H1 (cell line): ENCODE measurements at regions not wholly inside any gene's neighbourhood (a gene's known extent, or its start where the extent isn't known, plus 50 kb on each side); places are given as distances from the start of the nearest gene placed in this dataset.

Experiments
- CTCF ChIA-PET: fragments of 300-600 bp; sonication (Branson Sonifier 250); formaldehyde crosslinking; loops from one replicate; lab custom pipeline; 2021; ENCODE audit not compliant: partially characterized antibody; lab: Charles Lee
- POLR2A ChIA-PET: fragments of 300-600 bp; sonication (Branson Sonifier 250); formaldehyde crosslinking; loops from one replicate; lab custom pipeline; 2021; ENCODE audit warnings: inconsistent platforms; ENCODE audit not compliant: partially characterized antibody; lab: Charles Lee
- DNase-seq, 2 experiments: peaks; one replicate each; pipeline versions ENCODE4 v3.0.0 to v3.0.0-alpha.2; 2010 to 2022; ENCODE audit warnings: low spot score in 2 of 2, low read depth in 1 of 2, mixed read lengths in 1 of 2
- FAIRE-seq: peaks from 2 replicates; lab custom pipeline; 2011; peaks lifted over from hg19 to GRCh38; lab: Jason Lieb, UNC
- H2AFZ ChIP-seq: 2 replicates; pipeline ENCODE4 v1.8.1; 2012; ENCODE audit warnings: low read length, inconsistent platforms
- H2AK5ac ChIP-seq: 2 replicates; pipeline ENCODE4 v1.6.1; 2013; ENCODE audit warnings: low read depth, low read length
- H2BK120ac ChIP-seq: replicated peaks from 2 replicates; pipeline ENCODE3; 2013; ENCODE audit warnings: low read depth, low read length, inconsistent platforms
- H2BK12ac ChIP-seq: 2 replicates; pipeline ENCODE4 v1.6.1; 2013; ENCODE audit warnings: low read depth, low read length
- H2BK15ac ChIP-seq: 2 replicates; pipeline ENCODE4 v1.6.1; 2013; ENCODE audit warnings: low read length
- H2BK20ac ChIP-seq: 2 replicates; pipeline ENCODE4 v1.6.1; 2013; ENCODE audit warnings: low read length
- H2BK5ac ChIP-seq: 2 replicates; pipeline ENCODE4 v1.6.1; 2013; ENCODE audit warnings: low read depth, low read length
- H3K14ac ChIP-seq: 2 replicates; pipeline ENCODE4 v1.6.1; 2013; ENCODE audit warnings: inconsistent platforms; ENCODE audit not compliant: insufficient read length
- H3K18ac ChIP-seq: 2 replicates; pipeline ENCODE4 v1.6.1; 2013; ENCODE audit warnings: low read length; ENCODE audit errors: extremely low read depth
- H3K23ac ChIP-seq: 2 replicates; pipeline ENCODE4 v1.6.1; 2013; ENCODE audit warnings: inconsistent platforms; ENCODE audit not compliant: insufficient read length
- H3K23me2 ChIP-seq: 2 replicates; pipeline ENCODE4 v1.6.1; 2013; ENCODE audit warnings: low read depth, low read length
- H3K27ac ChIP-seq: 2 replicates; pipeline ENCODE4 v1.6.1; 2011; ENCODE audit warnings: low read depth, low read length, inconsistent platforms
- H3K27me3 ChIP-seq, 4 experiments: replicated peaks in 1 of 4; 1 replicate in 1 of 4; 2 replicates in 3 of 4; pipeline versions ENCODE4 v1.6.1 to v1.8.1; 2011 to 2013; ENCODE audit warnings: low read length in 3 of 4, mild to moderate bottlenecking in 3 of 4, inconsistent platforms in 2 of 4, mixed read lengths in 2 of 4, moderate library complexity in 1 of 4; ENCODE audit not compliant: control insufficient read depth in 3 of 4, insufficient read depth in 3 of 4; ENCODE audit errors: extremely low read depth in 1 of 4
- H3K36me3 ChIP-seq, 4 experiments: 2 replicates each; pipeline versions ENCODE4 v1.6.1 to v1.8.1; 2011 to 2013; ENCODE audit warnings: mild to moderate bottlenecking in 4 of 4, low read length in 3 of 4, moderate library complexity in 2 of 4, control low read depth in 1 of 4, inconsistent platforms in 1 of 4; ENCODE audit not compliant: insufficient read depth in 4 of 4, control insufficient read depth in 2 of 4
- H3K4ac ChIP-seq: replicated peaks from 2 replicates; pipeline ENCODE3; 2013; ENCODE audit warnings: low read length, low read depth, mixed read lengths, inconsistent platforms; ENCODE audit not compliant: insufficient read length
- H3K4me1 ChIP-seq, 4 experiments: replicated peaks in 1 of 4; 1 replicate in 1 of 4; 2 replicates in 3 of 4; pipeline versions ENCODE4 v1.6.1 to v1.8.1; 2011 to 2013; ENCODE audit warnings: low read length in 3 of 4, inconsistent platforms in 2 of 4, mixed read lengths in 1 of 4; ENCODE audit not compliant: insufficient read depth in 4 of 4, control insufficient read depth in 3 of 4
- H3K4me2 ChIP-seq, 2 experiments: 2 replicates each; pipeline versions ENCODE4 v1.6.1 to v1.8.1; 2011 to 2013; ENCODE audit warnings: low read depth in 2 of 2, low read length in 2 of 2, control low read depth in 1 of 2, inconsistent platforms in 1 of 2, mild to moderate bottlenecking in 1 of 2; ENCODE audit not compliant: insufficient read depth in 1 of 2
- H3K4me3 ChIP-seq, 4 experiments: fragments of 200-600, 300-600 bp in 1 of 4; sonication (generic), shearing (Covaris generic), sonication (Bioruptor Twin) in 1 of 4; 2 replicates each; pipeline versions ENCODE4 v1.5.1 to v1.8.1; 2011 to 2016; ENCODE audit warnings: low read length in 4 of 4, low read depth in 3 of 4, control low read depth in 2 of 4, inconsistent platforms in 2 of 4, mild to moderate bottlenecking in 2 of 4, mixed read lengths in 1 of 4, moderate library complexity in 1 of 4; ENCODE audit not compliant: insufficient read depth in 2 of 4; ENCODE audit errors: extremely low read depth in 1 of 4
- H3K56ac ChIP-seq: replicated peaks from 2 replicates; pipeline ENCODE3; 2013; ENCODE audit warnings: low read depth, mild to moderate bottlenecking, mixed read lengths, low read length, inconsistent platforms; ENCODE audit not compliant: insufficient read length
- H3K79me1 ChIP-seq: 2 replicates; pipeline ENCODE4 v1.6.1; 2013; ENCODE audit warnings: low read depth, low read length, control low read depth
- H3K79me2 ChIP-seq, 2 experiments: 2 replicates each; pipeline versions ENCODE4 v1.6.1 to v1.8.1; 2012 to 2013; ENCODE audit warnings: low read length in 2 of 2, mild to moderate bottlenecking in 2 of 2, inconsistent platforms in 1 of 2; ENCODE audit not compliant: insufficient read depth in 2 of 2, control insufficient read depth in 1 of 2
- H3K9ac ChIP-seq, 4 experiments: replicated peaks in 1 of 4; 1 replicate in 1 of 4; 2 replicates in 3 of 4; pipeline versions ENCODE4 v1.6.1 to v1.8.1; 2011 to 2013; ENCODE audit warnings: low read depth in 3 of 4, low read length in 3 of 4, control low read depth in 2 of 4, mild to moderate bottlenecking in 2 of 4, moderate library complexity in 2 of 4, inconsistent platforms in 1 of 4; ENCODE audit errors: extremely low read depth in 1 of 4
- H3K9me3 ChIP-seq, 2 experiments: 2 replicates each; pipeline versions ENCODE4 v1.6.1 to v1.8.1; 2012 to 2013; ENCODE audit warnings: mild to moderate bottlenecking in 2 of 2, moderate library complexity in 2 of 2, control low read depth in 1 of 2, inconsistent platforms in 1 of 2, low read depth in 1 of 2, low read length in 1 of 2, mixed read lengths in 1 of 2; ENCODE audit not compliant: insufficient read depth in 2 of 2
- H4K20me1 ChIP-seq, 2 experiments: replicated peaks in 1 of 2; 2 replicates each; pipeline versions ENCODE3 to v1.8.1; 2011 to 2013; ENCODE audit warnings: inconsistent platforms in 2 of 2, low read length in 2 of 2, mild to moderate bottlenecking in 1 of 2; ENCODE audit not compliant: insufficient read depth in 2 of 2, control insufficient read depth in 1 of 2
- H4K5ac ChIP-seq: 2 replicates; pipeline ENCODE4 v1.6.1; 2013; ENCODE audit warnings: low read length, low read depth, mixed read lengths, inconsistent platforms; ENCODE audit not compliant: insufficient read length
- H4K8ac ChIP-seq: 2 replicates; pipeline ENCODE4 v1.8.0; 2013; ENCODE audit warnings: mild to moderate bottlenecking, moderate library complexity, low read length, inconsistent platforms; ENCODE audit not compliant: insufficient read depth; ENCODE audit errors: extremely low read depth
- H4K91ac ChIP-seq: replicated peaks from 2 replicates; pipeline ENCODE3; 2013; ENCODE audit warnings: low read length, mixed read lengths, inconsistent platforms; ENCODE audit not compliant: insufficient read length
- CBX5 ChIP-seq: fragments of 300-800, 300-1000 bp; sonication (generic); IDR thresholded peaks from 2 replicates; pipeline ENCODE4 v1.7.1; 2016; ENCODE audit warnings: antibody characterized with exemption, low read length, low read depth
- KDM1A ChIP-seq: fragments of 200-600, 300-600 bp; sonication (generic); IDR thresholded peaks from 2 replicates; pipeline ENCODE4 v1.7.1; 2016; ENCODE audit warnings: mild to moderate bottlenecking, low read length, borderline replicate concordance
- NANOG ChIP-seq: IDR thresholded peaks from 2 replicates; pipeline ENCODE4 v1.6.1; 2011; ENCODE audit warnings: low read length, low read depth, mild to moderate bottlenecking, inconsistent platforms; ENCODE audit not compliant: insufficient read depth, poor library complexity, severe bottlenecking
- NRF1 ChIP-seq: IDR thresholded peaks from 2 replicates; pipeline ENCODE4 v1.6.1; 2011; ENCODE audit warnings: mild to moderate bottlenecking, low read depth, low read length, improper control_type of control experiment
- YY1 ChIP-seq: IDR thresholded peaks from 2 replicates; pipeline ENCODE4 v1.6.1; 2011; ENCODE audit warnings: low read depth, mild to moderate bottlenecking, low read length
- WGBS, 2 experiments: shearing (Covaris generic) in 1 of 2; methylation state at CpG; one replicate each; pipeline versions ENCODE4 v1.1.6 to v1.1.7; 2013 to 2015; ENCODE audit warnings: low lambda C conversion rate in 2 of 2, mixed read lengths in 2 of 2, inconsistent platforms in 1 of 2, low coverage in 1 of 2, missing lambda C conversion rate in 1 of 2; ENCODE audit not compliant: insufficient replicate concordance in 2 of 2, insufficient coverage in 1 of 2, insufficient read length in 1 of 2; ENCODE audit errors: extremely low coverage in 1 of 2, missing lambda C conversion rate in 1 of 2; 5-methylcytosine and 5-hydroxymethylcytosine counted together

DNA sequence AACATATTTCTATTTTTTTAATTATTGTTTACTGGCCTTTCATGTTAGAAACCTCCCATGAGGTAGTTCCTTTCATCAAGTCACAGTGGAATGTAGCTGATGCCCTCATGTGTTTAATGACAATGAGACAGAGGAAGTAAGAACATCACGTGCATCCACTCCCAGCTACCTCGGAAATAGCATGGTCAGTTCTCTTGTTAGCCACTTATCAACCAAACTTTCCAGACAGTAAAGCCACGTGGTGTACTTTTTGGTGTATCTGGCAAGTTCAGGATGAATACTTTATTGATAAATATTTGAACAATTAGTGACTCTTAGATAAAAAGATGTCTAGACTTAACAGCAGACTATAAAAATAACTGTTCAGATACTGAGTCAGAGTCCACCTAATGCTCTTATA lies 781.7 kb downstream of the MECOM start:
- no peak overlapping the region for H2AK5ac ChIP-seq
- no peak for FAIRE-seq
- H3K4ac ChIP-seq = no peak overlapping the region
- H4K5ac ChIP-seq = no peak overlapping the region
- H3K79me2 ChIP-seq = no peaks in the 10 kb centered on the region
- H3K56ac ChIP-seq = no peak overlapping the region
- H2AFZ ChIP-seq = no peak overlapping the region
- no peak overlapping the region for H3K23ac ChIP-seq
- H2BK5ac ChIP-seq = no peak overlapping the region
- H2BK20ac ChIP-seq = no peak overlapping the region
- no peaks in the 10 kb centered on the region for H4K20me1 ChIP-seq
- H3K14ac ChIP-seq = no peak overlapping the region
- no peaks in the 10 kb centered on the region for H3K79me1 ChIP-seq
- CTCF ChIA-PET = interaction anchor here (0.9 to 1.1 kb wide), 3 partner anchors 8 to 23 kb away, joined by 3 to 5 read pairs (median 3); no protein-coding TSS in a partner anchor
- no peaks in the 10 kb centered on the region for H3K9me3 ChIP-seq
- no peak overlapping the region for H3K18ac ChIP-seq
- H2BK15ac ChIP-seq = no peak overlapping the region
- H4K91ac ChIP-seq = no peak overlapping the region
- no peaks in the 10 kb centered on the region for H3K23me2 ChIP-seq
- no peak overlapping the region for H3K27ac ChIP-seq
- no peak for DNase-seq
- no peak overlapping the region for H4K8ac ChIP-seq
- no peak overlapping the region for H2BK12ac ChIP-seq
- POLR2A ChIA-PET = no interaction called here
- H3K9ac ChIP-seq = no peak overlapping the region
- no peak overlapping the region for H3K4me3 ChIP-seq
- TF ChIP-seq NANOG (no peak), CBX5 (no peak), YY1 (no peak), NRF1 (no peak), KDM1A (no peak)
- WGBS, 2 experiments = 64% methylated on average over 3 of the region's 3 CpGs; no CpG with 5 or more reads in 1 of the 2 experiments
- no peak overlapping the region for H3K4me2 ChIP-seq
- H2BK120ac ChIP-seq = no peak overlapping the region
- H3K36me3 ChIP-seq = no peaks in the 10 kb centered on the region
- H3K4me1 ChIP-seq = peaks cover 0 to 7% (median 3%) of the 10 kb centered on the region in 4 experiments; a peak in 5 of 7 replicates
- no peaks in the 10 kb centered on the region for H3K27me3 ChIP-seq
